Skin epidermis (tissue), 12 donors: ENCODE measurements at regions not wholly inside any gene's neighbourhood (a gene's known extent, or its start where the extent isn't known, plus 50 kb on each side); places are given as distances from the start of the nearest gene placed in this dataset.

Source experiments
- H3K27ac ChIP-seq, 21 experiments: fragments of 200-600 bp; sonication (generic) in 11 of 21; one replicate each; pipeline ENCODE4 v1.5.0; 2020; ENCODE audit warnings: mild to moderate bottlenecking in 3 of 21, inconsistent platforms in 2 of 21, moderate library complexity in 2 of 21
- H3K4me3 ChIP-seq, 7 experiments: fragments of 200-600 bp; sonication (generic) in 2 of 7; one replicate each; pipeline ENCODE4 v1.5.0; 2020; ENCODE audit warnings: inconsistent platforms in 2 of 7, mild to moderate bottlenecking in 2 of 7, moderate library complexity in 1 of 7

GRCh38 chr5:116759860-116760640, 185.4 kb upstream of the SEMA6A start:
- Histone ChIP-seq H3K27ac (no peak overlapping the region), H3K4me3 (no peak overlapping the region)

DNA sequence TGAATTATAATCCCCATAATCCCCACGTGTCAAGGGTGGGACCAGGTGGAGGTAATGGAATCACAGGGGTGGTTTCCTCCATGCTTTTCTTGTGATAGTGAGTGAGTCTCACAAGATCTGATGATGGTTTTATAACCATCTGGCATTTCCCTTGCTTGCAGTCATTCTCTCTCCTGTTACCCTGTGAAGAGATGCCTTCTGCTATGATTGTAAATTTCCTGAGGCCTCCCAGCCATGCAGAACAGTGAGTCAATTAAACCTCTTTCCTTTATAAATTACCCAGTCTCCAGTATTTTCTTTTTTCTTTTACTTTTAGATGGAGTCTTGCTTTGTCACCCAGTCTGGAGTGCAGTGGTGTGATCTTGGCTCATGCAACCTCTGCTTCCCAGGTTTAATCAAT, 182.7 kb upstream of the SEMA6A start:
- H3K27ac ChIP-seq: no peak overlapping the region
- H3K4me3 ChIP-seq: no peak overlapping the region

DNA sequence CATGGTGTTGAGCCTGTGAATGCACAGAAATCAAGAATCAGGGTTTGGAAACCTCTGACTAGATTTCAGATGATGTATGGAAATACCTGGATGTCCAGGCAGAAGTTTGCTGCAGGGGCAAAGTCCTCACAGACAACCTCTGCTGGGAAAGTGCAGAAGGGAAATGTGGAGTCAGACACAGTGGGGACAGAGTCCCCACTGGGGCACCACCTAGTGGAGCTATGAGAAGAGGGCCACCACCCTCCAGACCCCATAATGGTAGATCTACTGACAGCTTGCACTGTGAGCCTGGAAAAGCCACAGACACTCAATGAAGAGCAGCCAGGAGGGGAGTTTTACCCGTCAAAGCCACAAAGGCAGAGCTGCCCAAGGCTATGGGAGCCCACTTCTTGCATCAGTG, 181.9 kb upstream of the SEMA6A start:
- no peak overlapping the region for H3K4me3 ChIP-seq
- H3K27ac ChIP-seq: no peak overlapping the region

DNA sequence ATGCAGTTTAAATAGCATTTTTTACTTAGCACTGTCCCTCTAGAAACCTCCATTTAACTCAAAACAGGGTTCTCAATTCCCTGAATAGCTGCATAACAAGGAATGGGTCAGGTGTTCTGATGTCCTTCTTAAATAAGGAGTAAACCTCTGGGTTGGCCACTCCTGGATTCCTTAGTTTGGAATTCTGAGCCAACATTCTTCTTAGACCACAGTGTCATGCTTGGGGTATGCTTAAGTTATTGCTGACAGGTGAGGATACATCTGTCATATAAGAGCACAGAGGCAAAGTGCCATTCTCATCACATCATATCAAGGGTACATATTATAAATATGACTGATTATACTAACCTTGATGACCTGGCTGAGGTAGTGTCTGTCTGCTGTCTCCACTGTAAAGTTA, 179.9 kb upstream of the SEMA6A start:
- no peak overlapping the region for H3K27ac ChIP-seq
- no peak overlapping the region for H3K4me3 ChIP-seq

- H3K4me3 ChIP-seq: no peak overlapping the region
- no peak overlapping the region for H3K27ac ChIP-seq
Measured at GRCh38 chr5:116751684-116752083, 177.1 kb upstream of the SEMA6A start.

DNA sequence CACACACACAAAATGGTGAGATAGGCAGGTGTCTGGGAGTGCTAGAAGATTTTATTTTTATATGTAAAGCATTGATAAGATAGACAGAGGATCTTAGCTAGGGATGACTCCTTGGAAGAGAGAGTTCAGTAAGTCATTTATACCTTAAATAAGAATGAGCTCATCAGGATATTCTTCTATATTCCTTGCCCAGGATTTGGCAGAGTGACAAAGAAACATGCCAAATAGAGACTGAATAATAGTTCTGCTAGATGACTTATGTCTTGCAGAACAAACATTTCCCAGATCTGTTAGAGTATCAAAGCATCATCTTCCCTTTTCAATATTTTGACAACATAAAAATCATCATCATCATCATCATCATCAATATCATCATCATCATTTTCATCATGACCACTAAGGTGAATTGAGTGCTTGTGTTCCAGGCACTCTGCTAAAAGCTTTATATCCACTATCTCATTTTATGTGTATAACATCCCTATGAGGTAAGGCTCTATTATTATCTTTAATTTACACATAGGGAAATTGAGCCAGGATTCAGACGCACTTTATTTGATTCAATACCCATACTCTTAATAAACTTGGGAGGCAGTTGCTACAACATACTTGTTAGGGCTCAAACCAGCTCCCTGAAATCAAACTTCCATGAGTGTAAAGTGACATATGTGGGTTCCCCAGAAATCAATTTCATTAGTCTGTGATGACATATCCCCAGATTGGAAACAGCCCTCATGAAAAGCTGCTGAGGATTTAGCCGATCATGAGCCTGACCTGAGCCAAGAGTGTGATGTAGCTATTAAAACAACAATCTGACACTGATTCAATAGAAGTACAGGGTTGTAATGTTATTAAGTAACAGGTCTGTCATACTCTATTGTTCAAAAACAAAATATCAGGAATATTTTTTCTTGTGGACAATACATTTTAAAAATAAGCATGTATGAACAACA, 176.3 kb upstream of the SEMA6A start:
- H3K27ac ChIP-seq: no peak overlapping the region
- no peak overlapping the region for H3K4me3 ChIP-seq

DNA sequence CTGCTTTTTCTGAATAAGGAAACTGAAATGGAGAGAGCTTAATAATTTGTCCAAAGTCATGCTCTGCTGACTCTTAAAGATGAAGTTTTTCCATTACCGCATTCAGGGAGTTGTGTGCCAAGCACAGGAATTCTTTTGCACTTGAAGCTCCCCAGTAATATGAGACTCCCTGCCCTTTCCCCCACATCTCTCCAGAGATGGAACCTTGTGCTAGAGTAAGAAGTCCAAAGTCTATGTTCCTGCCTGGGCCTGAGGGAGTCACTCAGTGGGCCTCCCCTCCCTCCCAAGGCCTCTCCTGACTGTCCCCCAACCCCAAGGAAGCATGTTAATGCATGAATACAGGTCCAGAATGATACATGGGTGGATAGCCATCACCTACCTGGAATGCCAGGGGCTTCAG, 173.3 kb upstream of the SEMA6A start:
- Histone ChIP-seq H3K27ac (no peak overlapping the region), H3K4me3 (no peak overlapping the region)

DNA sequence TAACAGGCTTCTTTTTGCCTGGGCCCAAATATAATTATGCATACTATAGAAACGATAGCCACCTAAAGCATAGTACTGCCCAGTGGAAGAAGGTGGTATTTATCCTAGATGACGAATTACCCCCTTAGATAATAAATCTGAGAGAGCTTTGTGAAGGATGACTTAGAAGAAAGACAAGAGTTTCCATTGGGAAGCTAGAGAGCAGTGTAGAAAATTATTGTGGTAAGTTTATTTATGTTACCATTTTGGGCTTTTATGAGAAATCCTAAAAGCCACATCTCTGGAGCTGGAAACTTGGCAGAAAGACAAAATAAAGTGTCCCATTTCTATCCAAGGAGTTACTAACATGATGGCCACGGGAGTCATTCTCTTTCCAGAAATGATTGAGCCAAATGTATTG, 172.0 kb upstream of the SEMA6A start:
- Histone ChIP-seq H3K27ac (no peak overlapping the region), H3K4me3 (no peak overlapping the region)

- Histone ChIP-seq H3K4me3 (no peak overlapping the region), H3K27ac (no peak overlapping the region)
Measured at GRCh38 chr5:116740771-116741170, 166.1 kb upstream of the SEMA6A start.

- peak overlapping the region in 1 of 21 experiments; percentile 54 for H3K27ac ChIP-seq
- no peak overlapping the region for H3K4me3 ChIP-seq
Measured at GRCh38 chr5:116739571-116739970, 164.9 kb upstream of the SEMA6A start.

GRCh38 chr5:116738615-116739261, 164.1 kb upstream of the SEMA6A start:
- peak overlapping the region in 7 of 21 experiments; percentile 12 to 54 (median 42) for H3K27ac ChIP-seq
- H3K4me3 ChIP-seq: no peak overlapping the region

GRCh38 chr5:116738239-116738614, 163.6 kb upstream of the SEMA6A start:
- H3K4me3 ChIP-seq: no peak overlapping the region
- H3K27ac ChIP-seq: peak overlapping the region in 6 of 21 experiments; percentile 12 to 54 (median 44)

GRCh38 chr5:116736671-116737070, 162.0 kb upstream of the SEMA6A start:
- no peak overlapping the region for H3K27ac ChIP-seq
- H3K4me3 ChIP-seq: no peak overlapping the region

DNA sequence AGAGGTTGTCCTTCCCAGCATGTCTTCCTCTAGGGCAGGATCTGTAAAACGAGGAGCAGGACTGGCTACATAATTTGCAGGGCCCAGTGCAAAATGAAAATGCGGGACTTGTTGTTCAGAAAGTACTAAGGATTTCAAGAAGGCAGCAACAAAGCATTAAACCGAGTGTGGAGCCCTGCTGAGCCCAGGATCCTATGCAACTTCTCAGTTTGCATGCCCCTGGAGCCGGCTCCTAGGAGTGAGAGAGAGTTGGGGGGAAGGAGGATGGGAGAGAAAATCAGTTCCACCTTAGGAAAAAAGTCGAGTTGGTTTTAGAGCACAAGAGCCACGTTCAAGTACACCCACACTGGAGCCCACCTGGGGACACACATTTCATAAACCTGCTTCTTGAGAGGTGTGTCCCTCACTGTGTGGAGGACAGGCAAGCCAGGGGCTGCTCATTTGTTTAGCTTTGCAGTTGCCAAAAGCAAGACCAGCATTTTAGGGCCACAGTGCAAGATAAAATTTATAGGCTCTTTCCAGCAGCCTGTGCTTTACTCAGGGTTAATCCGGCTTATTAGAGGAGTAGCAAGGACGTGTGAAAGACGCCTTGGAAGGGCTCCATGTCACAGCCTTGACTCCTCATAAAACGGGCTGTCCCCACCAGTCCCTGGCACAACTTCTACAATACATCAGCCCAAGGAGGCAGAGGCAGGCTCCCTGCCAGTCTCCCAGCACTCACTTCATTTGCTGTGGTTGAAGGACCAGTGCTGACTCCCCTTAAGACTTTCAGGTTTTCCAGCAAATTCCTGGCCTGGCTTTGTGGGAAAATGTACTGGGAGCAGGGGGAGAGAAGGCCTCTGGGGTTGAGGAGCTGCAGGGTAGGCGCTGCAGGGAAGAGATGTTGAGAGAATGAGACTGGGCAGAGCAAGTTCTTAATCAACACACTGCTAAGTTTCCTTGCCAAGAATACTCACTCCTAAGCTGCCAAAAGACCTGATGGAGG, 159.7 kb upstream of the SEMA6A start:
- peak overlapping the region in 1 of 21 experiments; percentile 40 for H3K27ac ChIP-seq
- H3K4me3 ChIP-seq: no peak overlapping the region

GRCh38 chr5:116732591-116732990, 158.0 kb upstream of the SEMA6A start:
- H3K4me3 ChIP-seq: no peak overlapping the region
- no peak overlapping the region for H3K27ac ChIP-seq

DNA sequence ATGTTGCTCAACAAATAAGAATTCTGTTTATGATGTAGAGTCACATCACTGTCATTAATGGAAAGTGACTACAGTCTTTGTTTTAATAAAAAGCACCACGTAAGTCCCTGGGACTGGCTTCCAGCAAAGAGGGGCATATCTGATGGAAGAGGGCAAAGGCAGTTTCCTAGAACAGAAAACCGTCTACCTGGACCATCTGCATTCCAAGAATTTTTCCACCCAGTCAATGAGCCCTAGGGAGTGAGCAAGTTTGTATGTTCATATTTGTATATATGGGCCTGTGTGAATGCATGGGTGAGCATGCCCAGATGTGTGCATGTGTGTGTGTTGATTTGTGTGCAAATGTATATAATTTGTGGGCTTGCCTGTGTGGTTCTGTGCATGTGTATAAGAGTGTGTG, 156.8 kb upstream of the SEMA6A start:
- Histone ChIP-seq H3K4me3 (no peak overlapping the region), H3K27ac (no peak overlapping the region)

GRCh38 chr5:116730706-116731105, 156.1 kb upstream of the SEMA6A start:
- H3K4me3 ChIP-seq: no peak overlapping the region

GRCh38 chr5:116730185-116730584, 155.6 kb upstream of the SEMA6A start:
- Histone ChIP-seq H3K4me3 (no peak overlapping the region), H3K27ac (no peak overlapping the region)

More at GRCh38 chr5:116730706-116731105, 156.1 kb upstream of the SEMA6A start:
- no peak overlapping the region for H3K27ac ChIP-seq

GRCh38 chr5:116727248-116727647, 152.6 kb upstream of the SEMA6A start:
- Histone ChIP-seq H3K4me3 (no peak overlapping the region), H3K27ac (no peak overlapping the region)
